ENCODE measurements at regions not wholly inside any gene's neighbourhood (a gene's known extent, or its start where the extent isn't known, plus 50 kb on each side); places are given as distances from the start of the nearest gene placed in this dataset.

GRCh38 chr15:94930960-94931359 lies 699.6 kb downstream of the MCTP2 start (continued):
- TF ChIP-seq CHD7 (IDR thresholded peaks at IDR 0.05; ENCODE audit: insufficient replicate concordance, low read length) (no peak), SAP30 (IDR thresholded peaks at IDR 0.05; ENCODE audit: insufficient read depth, insufficient replicate concordance, low read length) (no peak), CHD1 (IDR thresholded peaks at IDR 0.05; ENCODE audit: low read depth, low read length) (no peak), SP4 (IDR thresholded peaks at IDR 0.05; ENCODE audit: low read length) (no peak), SIRT6 (IDR thresholded peaks at IDR 0.05; ENCODE audit: low read length) (no peak), TEAD4 (IDR thresholded peaks at IDR 0.05; ENCODE audit: low read depth, low read length) (no peak)

Data from H1 (cell line).